Caco-2 (cell line): ENCODE measurements at regions not wholly inside any gene's neighbourhood (a gene's known extent, or its start where the extent isn't known, plus 50 kb on each side); places are given as distances from the start of the nearest gene placed in this dataset.
"Not testable (repeated sequence)": the region's sequence is repeated elsewhere in the genome, so short reads cannot be mapped to it uniquely, and the experiment has no call there.

Source experiments
- BruUV-seq: library from RNA; stranded (reverse); fragments of 400-500 nt; replicated peaks from 2 replicates; lab custom pipeline; 2021; lab: Mats Ljungman, UMichigan
- CTCF ChIA-PET: fragments of 300-600 bp; sonication (Branson Sonifier 250); formaldehyde crosslinking; loops from one replicate; lab custom pipeline; 2022; ENCODE audit warnings: antibody characterized with exemption; lab: Charles Lee
- POLR2A ChIA-PET: fragments of 300-600 bp; sonication (Branson Sonifier 250); formaldehyde crosslinking; loops from one replicate; lab custom pipeline; 2022; ENCODE audit warnings: antibody characterized with exemption; lab: Charles Lee
- DNase-seq, 2 experiments: peaks; one replicate each; pipeline versions ENCODE4 v3.0.0 to v3.0.0-alpha.2; 2020 to 2022
- H3K27me3 ChIP-seq: replicated peaks from 2 replicates; pipeline ENCODE4 v1.6.0; 2011; ENCODE audit warnings: low read length; ENCODE audit not compliant: control insufficient read depth, insufficient read depth
- H3K36me3 ChIP-seq: 2 replicates; pipeline ENCODE4 v1.5.1; 2011; ENCODE audit warnings: low read length; ENCODE audit not compliant: control insufficient read depth, insufficient read depth
- H3K4me1 ChIP-seq: fragments of 250-450 bp; sonication (Bioruptor Pico); 2 replicates; pipeline ENCODE4 v1.5.1; 2020; ENCODE audit warnings: mild to moderate bottlenecking
- H3K4me3 ChIP-seq: 2 replicates; pipeline ENCODE4 v1.5.1; 2011; ENCODE audit warnings: low read depth, mild to moderate bottlenecking, control low read depth, low read length
- H3K9me3 ChIP-seq: fragments of 250-450 bp; sonication (Bioruptor Pico); 2 replicates; pipeline ENCODE4 v1.5.1; 2020; ENCODE audit warnings: mild to moderate bottlenecking, moderate library complexity
- H3K27ac Mint-ChIP-seq: one replicate; pipeline ENCODE4 v1.8.0; 2022; ENCODE audit warnings: mixed read lengths; ENCODE audit not compliant: unreplicated experiment
- H3K27me3 Mint-ChIP-seq: one replicate; pipeline ENCODE4 v1.8.0; 2022; ENCODE audit warnings: mixed read lengths; ENCODE audit not compliant: insufficient read depth, unreplicated experiment
- H3K36me3 Mint-ChIP-seq: one replicate; pipeline ENCODE4 v1.8.0; 2022; ENCODE audit warnings: mild to moderate bottlenecking, mixed read lengths; ENCODE audit not compliant: insufficient read depth, unreplicated experiment
- H3K4me1 Mint-ChIP-seq: one replicate; pipeline ENCODE4 v1.8.0; 2022; ENCODE audit warnings: low read depth, mixed read lengths; ENCODE audit not compliant: unreplicated experiment
- H3K4me3 Mint-ChIP-seq: one replicate; pipeline ENCODE4 v1.8.0; 2022; ENCODE audit warnings: mild to moderate bottlenecking, moderate library complexity, mixed read lengths; ENCODE audit not compliant: unreplicated experiment
- H3K9me3 Mint-ChIP-seq: one replicate; pipeline ENCODE4 v1.8.0; 2022; ENCODE audit warnings: mixed read lengths; ENCODE audit not compliant: unreplicated experiment
- CTCF ChIP-seq, 2 experiments: fragments of 200-600 bp in 1 of 2; IDR thresholded peaks; 1 replicate in 1 of 2; 2 replicates in 1 of 2; pipeline versions ENCODE4 v1.5.1 to v1.8.0; 2011 to 2022; ENCODE audit warnings: antibody characterized with exemption in 1 of 2, control low read depth in 1 of 2, inconsistent platforms in 1 of 2, low read depth in 1 of 2, low read length in 1 of 2, mild to moderate bottlenecking in 1 of 2, moderate library complexity in 1 of 2; ENCODE audit not compliant: insufficient read depth in 1 of 2, severe bottlenecking in 1 of 2, unreplicated experiment in 1 of 2
- intact Hi-C: fragments of 100-400 bp; cut with micrococcal nuclease; formaldehyde crosslinking; loops from one replicate; pipeline ENCODE4 v1.10.0; 2022; ENCODE audit not compliant: unreplicated experiment

- H3K9me3 ChIP-seq, H3K4me1 ChIP-seq, H3K27me3 ChIP-seq, H3K36me3 Mint-ChIP-seq, H3K4me1 Mint-ChIP-seq, H3K4me3 Mint-ChIP-seq, H3K4me3 ChIP-seq, intact Hi-C loops, H3K9me3 Mint-ChIP-seq, CTCF ChIA-PET, POLR2A ChIA-PET, H3K27me3 Mint-ChIP-seq, BruUV-seq, DNase-seq, H3K36me3 ChIP-seq, H3K27ac Mint-ChIP-seq: not testable (repeated sequence)
These were observed 353.4 kb downstream of the SRGAP2C start for GRCh38 chr1:121538148-121538547.

- POLR2A ChIA-PET, result no interaction called here
- Histone ChIP-seq H3K27me3 (no peaks in the 10 kb centered on the region), H3K9me3 (no peaks in the 10 kb centered on the region), H3K4me1 (no peaks in the 10 kb centered on the region), H3K4me3 (no peak overlapping the region), H3K36me3 (no peaks in the 10 kb centered on the region)
- TF ChIP-seq CTCF (IDR thresholded peaks at IDR 0.05; ENCODE audit: insufficient read depth in 1 of 2, low read depth in 1 of 2, low read length in 1 of 2, severe bottlenecking in 1 of 2, unreplicated experiment in 1 of 2), result no peak
- DNase-seq, result no peak
- no TSS peak for BruUV-seq
- no peak overlapping the region for H3K27ac Mint-ChIP-seq
- intact Hi-C loops, result no loop called here
- no peaks in the 10 kb centered on the region for H3K27me3 Mint-ChIP-seq
- H3K9me3 Mint-ChIP-seq, result no peaks in the 10 kb centered on the region
- CTCF ChIA-PET, result no interaction called here
- no peaks in the 10 kb centered on the region for H3K4me1 Mint-ChIP-seq
- no peaks in the 10 kb centered on the region for H3K36me3 Mint-ChIP-seq
- no peak overlapping the region for H3K4me3 Mint-ChIP-seq
These were observed 354.3 kb downstream of the SRGAP2C start for GRCh38 chr1:121538943-121539575.

GRCh38 chr1:121543988-121544387 lies 359.2 kb downstream of the SRGAP2C start:
- intact Hi-C loops, POLR2A ChIA-PET, H3K27ac Mint-ChIP-seq, BruUV-seq, CTCF ChIA-PET, H3K9me3 ChIP-seq, H3K9me3 Mint-ChIP-seq, H3K4me3 ChIP-seq, H3K27me3 ChIP-seq, H3K4me3 Mint-ChIP-seq, DNase-seq, H3K36me3 ChIP-seq, H3K27me3 Mint-ChIP-seq, H3K4me1 Mint-ChIP-seq, H3K4me1 ChIP-seq, H3K36me3 Mint-ChIP-seq: not testable (repeated sequence)

- no peaks in the 10 kb centered on the region for H3K9me3 ChIP-seq
- ChIA-PET CTCF (no interaction called here), POLR2A (no interaction called here)
- no peaks in the 10 kb centered on the region for H3K4me1 ChIP-seq
- DNase-seq, result no peak
- intact Hi-C loops, result no loop called here
- Mint-ChIP-seq H3K36me3 (no peaks in the 10 kb centered on the region), H3K4me3 (no peak overlapping the region), H3K9me3 (no peaks in the 10 kb centered on the region), H3K27me3 (no peaks in the 10 kb centered on the region), H3K4me1 (no peaks in the 10 kb centered on the region), H3K27ac (no peak overlapping the region)
- no peak overlapping the region for H3K4me3 ChIP-seq
- no peak for TF ChIP-seq CTCF (IDR thresholded peaks at IDR 0.05; ENCODE audit: insufficient read depth in 1 of 2, low read depth in 1 of 2, low read length in 1 of 2, severe bottlenecking in 1 of 2, unreplicated experiment in 1 of 2)
- H3K27me3 ChIP-seq, result no peaks in the 10 kb centered on the region
- H3K36me3 ChIP-seq, result no peaks in the 10 kb centered on the region
- no TSS peak for BruUV-seq
These were observed 359.7 kb downstream of the SRGAP2C start for GRCh38 chr1:121544500-121544899.

GRCh38 chr1:121545899-121546298 lies 361.1 kb downstream of the SRGAP2C start:
- H3K27me3 Mint-ChIP-seq, H3K4me3 Mint-ChIP-seq, H3K4me1 Mint-ChIP-seq, H3K9me3 Mint-ChIP-seq, DNase-seq, H3K4me1 ChIP-seq, POLR2A ChIA-PET, CTCF ChIA-PET, H3K4me3 ChIP-seq, H3K27ac Mint-ChIP-seq, H3K36me3 Mint-ChIP-seq, H3K36me3 ChIP-seq, intact Hi-C loops, H3K27me3 ChIP-seq, BruUV-seq, H3K9me3 ChIP-seq: not testable (repeated sequence)
